Naive thymus-derived CD4-positive, alpha-beta T cell (primary cell): ENCODE measurements at regions not wholly inside any gene's neighbourhood (a gene's known extent, or its start where the extent isn't known, plus 50 kb on each side); places are given as distances from the start of the nearest gene placed in this dataset.
"Not testable (repeated sequence)": the region's sequence is repeated elsewhere in the genome, so short reads cannot be mapped to it uniquely, and the experiment has no call there.

Source experiments
- ATAC-seq: fragments of 150-1000 bp; cut with Tn5 transposase; 2 replicates; pipeline ENCODE4 v1.10.0; 2021; ENCODE audit warnings: mild to moderate bottlenecking, moderate library complexity
- CTCF ChIA-PET: fragments of 350-600 bp; sonication (Branson Sonifier 250); formaldehyde crosslinking; loops from one replicate; lab custom pipeline; 2021; ENCODE audit warnings: antibody characterized with exemption; lab: Charles Lee
- POLR2A ChIA-PET: fragments of 350-600 bp; sonication (Branson Sonifier 250); formaldehyde crosslinking; loops from one replicate; lab custom pipeline; 2021; ENCODE audit warnings: antibody characterized with exemption, inconsistent platforms; lab: Charles Lee
- DNase-seq, 9 donors: peaks; one replicate each; pipeline versions ENCODE4 v3.0.0 to v3.0.0-alpha.2; 2020 to 2022; ENCODE audit warnings: mixed read lengths in 1 of 9
- H3K27ac ChIP-seq: one replicate; pipeline ENCODE4 v1.7.0; 2013; ENCODE audit warnings: mild to moderate bottlenecking, low read depth, low read length, moderate library complexity
- H3K27me3 ChIP-seq, 2 donors: one replicate each; pipeline ENCODE4 v1.7.0; 2013; ENCODE audit warnings: low read length in 2 of 2, mild to moderate bottlenecking in 2 of 2, moderate library complexity in 2 of 2; ENCODE audit not compliant: control insufficient read depth in 2 of 2, insufficient read depth in 2 of 2
- H3K36me3 ChIP-seq, 3 experiments: 1 replicate in 2 of 3; 2 replicates in 1 of 3; pipeline ENCODE4 v1.7.0; 2013; ENCODE audit warnings: low read length in 3 of 3, mild to moderate bottlenecking in 3 of 3, moderate library complexity in 1 of 3; ENCODE audit not compliant: insufficient read depth in 3 of 3, control insufficient read depth in 2 of 3
- H3K4me1 ChIP-seq, 2 donors: one replicate each; pipeline ENCODE4 v1.7.0; 2013; ENCODE audit warnings: low read length in 2 of 2, mild to moderate bottlenecking in 2 of 2, moderate library complexity in 1 of 2; ENCODE audit not compliant: control insufficient read depth in 2 of 2, insufficient read depth in 2 of 2
- H3K4me3 ChIP-seq: 2 replicates; pipeline ENCODE4 v1.7.0; 2013; ENCODE audit warnings: mild to moderate bottlenecking, low read length
- H3K9me3 ChIP-seq, 3 experiments: 1 replicate in 2 of 3; 2 replicates in 1 of 3; pipeline ENCODE4 v1.7.0; 2013; ENCODE audit warnings: low read length in 3 of 3; ENCODE audit not compliant: control insufficient read depth in 2 of 3
- H3K27ac Mint-ChIP-seq, 9 donors: one replicate each; pipeline ENCODE4 v1.8.0; 2020 to 2022; ENCODE audit warnings: mixed read lengths in 9 of 9, mild to moderate bottlenecking in 8 of 9, moderate library complexity in 5 of 9, inconsistent platforms in 2 of 9
- H3K27me3 Mint-ChIP-seq, 5 donors: one replicate each; pipeline ENCODE4 v1.8.0; 2021 to 2022; ENCODE audit warnings: mixed read lengths in 5 of 5, mild to moderate bottlenecking in 1 of 5
- H3K36me3 Mint-ChIP-seq, 5 donors: one replicate each; pipeline ENCODE4 v1.8.0; 2020 to 2022; ENCODE audit warnings: mixed read lengths in 5 of 5, mild to moderate bottlenecking in 3 of 5, inconsistent platforms in 1 of 5
- H3K4me1 Mint-ChIP-seq, 7 donors: one replicate each; pipeline ENCODE4 v1.8.0; 2020 to 2022; ENCODE audit warnings: mixed read lengths in 7 of 7, mild to moderate bottlenecking in 3 of 7, inconsistent platforms in 1 of 7
- H3K4me3 Mint-ChIP-seq, 10 donors: one replicate each; pipeline ENCODE4 v1.8.0; 2020 to 2022; ENCODE audit warnings: mild to moderate bottlenecking in 10 of 10, mixed read lengths in 10 of 10, moderate library complexity in 6 of 10, inconsistent platforms in 2 of 10
- H3K9me3 Mint-ChIP-seq, 11 donors: one replicate each; pipeline ENCODE4 v1.8.0; 2020 to 2022; ENCODE audit warnings: mixed read lengths in 11 of 11, mild to moderate bottlenecking in 4 of 11, inconsistent platforms in 1 of 11, moderate library complexity in 1 of 11
- intact Hi-C, 2 donors: fragments of 100-400 bp; cut with micrococcal nuclease; formaldehyde crosslinking; loops; one replicate each; pipeline ENCODE4 v1.15.1; 2023

- Histone ChIP-seq H3K4me1 (no peaks in the 10 kb centered on the region), H3K4me3 (no peak overlapping the region), H3K27me3 (no peaks in the 10 kb centered on the region), H3K27ac (no peak overlapping the region), H3K9me3 (no peaks in the 10 kb centered on the region), H3K36me3 (no peaks in the 10 kb centered on the region)
- ChIA-PET CTCF (no interaction called here), POLR2A (no interaction called here)
- DNase-seq (no peak), ATAC-seq (no peak)
- Mint-ChIP-seq H3K36me3 (peaks cover 0 to 3% (median 1%) of the 10 kb centered on the region in 5 donors), H3K27me3 (peaks cover 0 to 17% (median 1%) of the 10 kb centered on the region in 5 donors), H3K4me3 (no peak overlapping the region), H3K4me1 (no peaks in the 10 kb centered on the region), H3K27ac (no peak overlapping the region), H3K9me3 (peaks cover 1 to 28% (median 10%) of the 10 kb centered on the region in 11 donors)
- intact Hi-C loops, result no loop called here
These were observed 181.0 kb upstream of the CLINT1 start for GRCh38 chr5:158039911-158040347.

- no peak overlapping the region for H3K4me3 Mint-ChIP-seq
- ChIA-PET POLR2A (no interaction called here), CTCF (interaction anchor here (0.6 kb wide), 1 partner anchor 10 kb away, joined by 3 read pairs; no protein-coding TSS in a partner anchor)
- no peak overlapping the region for H3K27ac ChIP-seq
- H3K4me3 ChIP-seq, result no peak overlapping the region
- no peaks in the 10 kb centered on the region for H3K9me3 ChIP-seq
- H3K4me1 Mint-ChIP-seq, result no peaks in the 10 kb centered on the region
- no peak overlapping the region for H3K27ac Mint-ChIP-seq
- peaks cover 6 to 33% (median 13%) of the 10 kb centered on the region in 11 donors for H3K9me3 Mint-ChIP-seq
- ATAC-seq, result no peak
- H3K4me1 ChIP-seq, result no peaks in the 10 kb centered on the region
- H3K27me3 Mint-ChIP-seq, result peaks cover 0 to 14% (median 6%) of the 10 kb centered on the region in 5 donors
- no peaks in the 10 kb centered on the region for H3K27me3 ChIP-seq
- H3K36me3 ChIP-seq, result no peaks in the 10 kb centered on the region
- no peak for DNase-seq
- peaks cover 0 to 8% (median 6%) of the 10 kb centered on the region in 5 donors for H3K36me3 Mint-ChIP-seq
- intact Hi-C loops, result no loop called here
These were observed 180.5 kb upstream of the CLINT1 start for GRCh38 chr5:158039441-158039840.

- H3K27ac Mint-ChIP-seq, DNase-seq, H3K27me3 ChIP-seq, H3K4me3 Mint-ChIP-seq, H3K4me1 ChIP-seq, intact Hi-C loops, H3K9me3 ChIP-seq, CTCF ChIA-PET, H3K4me3 ChIP-seq, H3K36me3 Mint-ChIP-seq, ATAC-seq, H3K27ac ChIP-seq, H3K4me1 Mint-ChIP-seq, POLR2A ChIA-PET, H3K36me3 ChIP-seq: not testable (repeated sequence)
- peaks cover 0 to 22% (median 18%) of the 10 kb centered on the region in 5 donors for H3K27me3 Mint-ChIP-seq
- peaks cover 8 to 48% (median 15%) of the 10 kb centered on the region in 11 donors for H3K9me3 Mint-ChIP-seq
These were observed 178.1 kb upstream of the CLINT1 start for GRCh38 chr5:158036983-158037595.

GRCh38 chr5:158034586-158034985, 175.6 kb upstream of the CLINT1 start:
- H3K27ac Mint-ChIP-seq, H3K27ac ChIP-seq, CTCF ChIA-PET, H3K36me3 ChIP-seq, H3K9me3 ChIP-seq, H3K27me3 ChIP-seq, POLR2A ChIA-PET, intact Hi-C loops, H3K4me3 Mint-ChIP-seq, ATAC-seq, H3K4me1 ChIP-seq, H3K36me3 Mint-ChIP-seq, DNase-seq, H3K4me3 ChIP-seq, H3K4me1 Mint-ChIP-seq: not testable (repeated sequence)
- H3K9me3 Mint-ChIP-seq, result peaks cover 8 to 48% (median 15%) of the 10 kb centered on the region in 11 donors
- H3K27me3 Mint-ChIP-seq, result peaks cover 11 to 40% (median 29%) of the 10 kb centered on the region in 5 donors

- ChIA-PET POLR2A (no interaction called here), CTCF (no interaction called here)
- Histone ChIP-seq H3K36me3 (no peaks in the 10 kb centered on the region), H3K27me3 (no peaks in the 10 kb centered on the region), H3K27ac (no peak overlapping the region), H3K9me3 (no peaks in the 10 kb centered on the region), H3K4me1 (no peaks in the 10 kb centered on the region), H3K4me3 (no peak overlapping the region)
- Mint-ChIP-seq H3K4me3 (no peak overlapping the region), H3K4me1 (no peaks in the 10 kb centered on the region), H3K36me3 (peaks cover 0 to 10% (median 9%) of the 10 kb centered on the region in 5 donors), H3K27me3 (peaks cover 16 to 43% (median 31%) of the 10 kb centered on the region in 5 donors), H3K27ac (no peak overlapping the region), H3K9me3 (peaks cover 8 to 48% (median 15%) of the 10 kb centered on the region in 11 donors)
- intact Hi-C loops, result no loop called here
- DNase-seq (no peak), ATAC-seq (no peak)
These were observed 174.8 kb upstream of the CLINT1 start for GRCh38 chr5:158033724-158034123.

- Histone ChIP-seq H3K9me3 (no peaks in the 10 kb centered on the region), H3K4me3 (no peak overlapping the region), H3K4me1 (no peaks in the 10 kb centered on the region), H3K27me3 (no peaks in the 10 kb centered on the region), H3K27ac (no peak overlapping the region), H3K36me3 (no peaks in the 10 kb centered on the region)
- Mint-ChIP-seq H3K4me3 (no peak overlapping the region), H3K36me3 (peaks cover 0 to 10% (median 9%) of the 10 kb centered on the region in 5 donors), H3K27me3 (peaks cover 16 to 43% (median 31%) of the 10 kb centered on the region in 5 donors), H3K9me3 (peaks cover 8 to 42% (median 15%) of the 10 kb centered on the region in 11 donors), H3K4me1 (no peaks in the 10 kb centered on the region), H3K27ac (no peak overlapping the region)
- intact Hi-C loops, result no loop called here
- DNase-seq, result no peak
- no peak for ATAC-seq
- ChIA-PET CTCF (no interaction called here), POLR2A (no interaction called here)
These were observed 174.1 kb upstream of the CLINT1 start for GRCh38 chr5:158033076-158033475.

- Mint-ChIP-seq H3K27ac (no peak overlapping the region), H3K4me3 (no peak overlapping the region), H3K27me3 (peaks cover 22 to 43% (median 31%) of the 10 kb centered on the region in 5 donors), H3K36me3 (peaks cover 0 to 10% (median 9%) of the 10 kb centered on the region in 5 donors), H3K9me3 (peaks cover 8 to 38% (median 15%) of the 10 kb centered on the region in 11 donors), H3K4me1 (no peaks in the 10 kb centered on the region)
- intact Hi-C loops, result no loop called here
- Histone ChIP-seq H3K4me3 (no peak overlapping the region), H3K27me3 (no peaks in the 10 kb centered on the region), H3K4me1 (no peaks in the 10 kb centered on the region), H3K27ac (no peak overlapping the region), H3K9me3 (no peaks in the 10 kb centered on the region), H3K36me3 (no peaks in the 10 kb centered on the region)
- CTCF ChIA-PET, result no interaction called here
- ATAC-seq (no peak), DNase-seq (no peak)
- POLR2A ChIA-PET, result no interaction called here
These were observed 173.3 kb upstream of the CLINT1 start for GRCh38 chr5:158032246-158032645.
